ENCODE measurements at regions not wholly inside any gene's neighbourhood (a gene's known extent, or its start where the extent isn't known, plus 50 kb on each side); places are given as distances from the start of the nearest gene placed in this dataset.

DNA sequence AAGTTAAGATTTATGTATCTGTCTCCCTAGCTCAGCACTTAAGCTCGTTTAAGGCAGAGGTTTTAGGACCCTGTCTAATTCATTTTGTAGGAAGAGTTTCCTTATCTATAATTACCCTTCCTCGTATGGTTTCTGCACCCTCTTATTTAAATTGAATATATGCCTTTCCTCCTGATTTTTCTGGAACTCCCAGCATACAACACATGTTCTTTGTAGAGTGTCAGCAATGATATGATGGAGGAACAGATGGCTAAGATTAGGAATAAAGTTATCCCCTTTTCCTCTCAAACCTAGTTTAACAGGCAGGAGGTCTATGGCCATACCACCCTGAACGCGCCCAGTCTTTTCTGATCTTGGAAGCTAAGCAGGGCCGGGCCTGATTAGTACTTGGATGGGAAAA is 359.5 kb downstream of the PCDH17 start (continued):
- TF ChIP-seq, protein P1, sequence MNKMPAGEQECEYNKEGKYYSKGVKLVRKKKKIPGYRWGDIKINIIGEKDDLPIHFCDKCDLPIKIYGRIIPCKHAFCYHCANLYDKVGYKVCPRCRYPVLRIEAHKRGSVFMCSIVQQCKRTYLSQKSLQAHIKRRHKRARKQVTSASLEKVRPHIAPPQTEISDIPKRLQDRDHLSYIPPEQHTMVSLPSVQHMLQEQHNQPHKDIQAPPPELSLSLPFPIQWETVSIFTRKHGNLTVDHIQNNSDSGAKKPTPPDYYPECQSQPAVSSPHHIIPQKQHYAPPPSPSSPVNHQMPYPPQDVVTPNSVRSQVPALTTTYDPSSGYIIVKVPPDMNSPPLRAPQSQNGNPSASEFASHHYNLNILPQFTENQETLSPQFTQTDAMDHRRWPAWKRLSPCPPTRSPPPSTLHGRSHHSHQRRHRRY (tag by site-specific recombination; IDR thresholded peaks at IDR 0.05) = no peak
- no peak for TF ChIP-seq ZNF292 (tag by site-specific recombination; IDR thresholded peaks at IDR 0.05; ENCODE audit: borderline replicate concordance, low read depth)
- TF ChIP-seq ZNF248 (tag by site-specific recombination; IDR thresholded peaks at IDR 0.05) = no peak
- no peak for TF ChIP-seq ZNF23 (tag by site-specific recombination; IDR thresholded peaks at IDR 0.05; ENCODE audit: borderline replicate concordance)

DNA sequence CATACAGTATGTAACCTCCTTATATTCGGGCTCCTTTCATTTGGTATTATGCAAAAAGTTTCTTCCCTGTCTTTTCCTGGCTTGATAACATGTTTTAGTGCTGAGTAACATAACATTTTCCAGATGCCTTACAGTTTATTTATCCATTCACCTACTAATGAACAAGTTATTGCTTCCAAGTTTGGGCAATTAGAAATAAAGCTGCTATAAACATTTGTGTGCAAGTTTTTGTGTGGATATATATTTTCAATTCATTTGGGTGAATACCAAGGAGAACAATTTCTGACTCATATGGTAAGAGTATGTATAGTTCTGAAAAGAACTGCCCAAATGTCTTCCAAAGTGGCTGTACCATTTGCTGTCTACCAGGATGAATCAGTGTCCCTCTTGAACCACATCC is 360.9 kb downstream of the PCDH17 start:
- no peak overlapping the region for H3K4me3 ChIP-seq (ENCODE audit: low read depth, low read length)
- H3K9me3 ChIP-seq (ENCODE audit: control insufficient read depth, insufficient read depth, low read depth, low read length) = no peaks in the 10 kb centered on the region
- POLR2A ChIA-PET = no interaction called here
- no peaks in the 10 kb centered on the region for H3K4me1 ChIP-seq (ENCODE audit: control insufficient read depth, insufficient read depth, low read length)
- no peaks in the 10 kb centered on the region for H3K36me3 ChIP-seq (ENCODE audit: control insufficient read depth in 2 of 2, insufficient read depth in 1 of 2, low read length in 2 of 2)
- TF ChIP-seq ZNF677 (tag by site-specific recombination; IDR thresholded peaks at IDR 0.05) (no peak), ZNF571 (tag by site-specific recombination; IDR thresholded peaks at IDR 0.05) (no peak), ZNF529 (tag by site-specific recombination; IDR thresholded peaks at IDR 0.05; ENCODE audit: insufficient replicate concordance) (no peak), ZNF785 (tag by site-specific recombination; IDR thresholded peaks at IDR 0.05) (no peak), ZNF473 (tag by site-specific recombination; IDR thresholded peaks at IDR 0.05) (no peak), ZNF624 (tag by site-specific recombination; IDR thresholded peaks at IDR 0.05) (no peak), ZNF354C (tag by site-specific recombination; IDR thresholded peaks at IDR 0.05; ENCODE audit: borderline replicate concordance, low read depth) (no peak), YY1 (tag by site-specific recombination; IDR thresholded peaks at IDR 0.05) (no peak), ZNF214 (tag by site-specific recombination; IDR thresholded peaks at IDR 0.05; ENCODE audit: borderline replicate concordance) (no peak), ZSCAN16 (tag by site-specific recombination; IDR thresholded peaks at IDR 0.05) (no peak), GLIS2 (tag by site-specific recombination; IDR thresholded peaks at IDR 0.05) (no peak), ZNF544 (tag by site-specific recombination; IDR thresholded peaks at IDR 0.05) (no peak), ZNF416 (tag by site-specific recombination; IDR thresholded peaks at IDR 0.05) (no peak), ZNF707 (tag by site-specific recombination; IDR thresholded peaks at IDR 0.05) (no peak), ZNF76 (tag by site-specific recombination; IDR thresholded peaks at IDR 0.05; ENCODE audit: borderline replicate concordance, low read depth) (no peak), ZNF600 (tag by site-specific recombination; IDR thresholded peaks at IDR 0.05) (no peak), EGR2 (tag by site-specific recombination; IDR thresholded peaks at IDR 0.05; ENCODE audit: low read depth) (no peak)
- TF ChIP-seq, protein P2, sequence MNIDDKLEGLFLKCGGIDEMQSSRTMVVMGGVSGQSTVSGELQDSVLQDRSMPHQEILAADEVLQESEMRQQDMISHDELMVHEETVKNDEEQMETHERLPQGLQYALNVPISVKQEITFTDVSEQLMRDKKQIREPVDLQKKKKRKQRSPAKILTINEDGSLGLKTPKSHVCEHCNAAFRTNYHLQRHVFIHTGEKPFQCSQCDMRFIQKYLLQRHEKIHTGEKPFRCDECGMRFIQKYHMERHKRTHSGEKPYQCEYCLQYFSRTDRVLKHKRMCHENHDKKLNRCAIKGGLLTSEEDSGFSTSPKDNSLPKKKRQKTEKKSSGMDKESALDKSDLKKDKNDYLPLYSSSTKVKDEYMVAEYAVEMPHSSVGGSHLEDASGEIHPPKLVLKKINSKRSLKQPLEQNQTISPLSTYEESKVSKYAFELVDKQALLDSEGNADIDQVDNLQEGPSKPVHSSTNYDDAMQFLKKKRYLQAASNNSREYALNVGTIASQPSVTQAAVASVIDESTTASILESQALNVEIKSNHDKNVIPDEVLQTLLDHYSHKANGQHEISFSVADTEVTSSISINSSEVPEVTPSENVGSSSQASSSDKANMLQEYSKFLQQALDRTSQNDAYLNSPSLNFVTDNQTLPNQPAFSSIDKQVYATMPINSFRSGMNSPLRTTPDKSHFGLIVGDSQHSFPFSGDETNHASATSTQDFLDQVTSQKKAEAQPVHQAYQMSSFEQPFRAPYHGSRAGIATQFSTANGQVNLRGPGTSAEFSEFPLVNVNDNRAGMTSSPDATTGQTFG (tag by site-specific recombination; IDR thresholded peaks at IDR 0.05; ENCODE audit: borderline replicate concordance) = no peak
- TF ChIP-seq, protein P3, sequence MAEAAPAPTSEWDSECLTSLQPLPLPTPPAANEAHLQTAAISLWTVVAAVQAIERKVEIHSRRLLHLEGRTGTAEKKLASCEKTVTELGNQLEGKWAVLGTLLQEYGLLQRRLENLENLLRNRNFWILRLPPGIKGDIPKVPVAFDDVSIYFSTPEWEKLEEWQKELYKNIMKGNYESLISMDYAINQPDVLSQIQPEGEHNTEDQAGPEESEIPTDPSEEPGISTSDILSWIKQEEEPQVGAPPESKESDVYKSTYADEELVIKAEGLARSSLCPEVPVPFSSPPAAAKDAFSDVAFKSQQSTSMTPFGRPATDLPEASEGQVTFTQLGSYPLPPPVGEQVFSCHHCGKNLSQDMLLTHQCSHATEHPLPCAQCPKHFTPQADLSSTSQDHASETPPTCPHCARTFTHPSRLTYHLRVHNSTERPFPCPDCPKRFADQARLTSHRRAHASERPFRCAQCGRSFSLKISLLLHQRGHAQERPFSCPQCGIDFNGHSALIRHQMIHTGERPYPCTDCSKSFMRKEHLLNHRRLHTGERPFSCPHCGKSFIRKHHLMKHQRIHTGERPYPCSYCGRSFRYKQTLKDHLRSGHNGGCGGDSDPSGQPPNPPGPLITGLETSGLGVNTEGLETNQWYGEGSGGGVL (tag by site-specific recombination; IDR thresholded peaks at IDR 0.05) = no peak
- H3K27ac ChIP-seq (ENCODE audit: extremely low read depth, low read depth, low read length) = no peak overlapping the region
- CTCF ChIA-PET = no interaction called here

All from HEK293 (cell line).